Stimulated activated CD8-positive, alpha-beta memory T cell treated with anti-CD3 and anti-CD28 coated beads, Interleukin-7, amount 100 ng/mL, for 1 hour (primary cell): ENCODE measurements at regions not wholly inside any gene's neighbourhood (a gene's known extent, or its start where the extent isn't known, plus 50 kb on each side); places are given as distances from the start of the nearest gene placed in this dataset.

ENCODE experiments used
- DNase-seq, 2 donors: peaks; one replicate each; pipeline ENCODE4 v3.0.0-alpha.2; 2020; ENCODE audit warnings: low read depth in 2 of 2

- DNase-seq: no peak
Observed at GRCh38 chr15:70473581-70474370, 289.6 kb downstream of the UACA start.

GRCh38 chr15:70471517-70471916 is 291.8 kb downstream of the UACA start:
- DNase-seq: no peak

- DNase-seq: no peak
Observed at GRCh38 chr15:70470556-70471191, 292.7 kb downstream of the UACA start.

- DNase-seq: no peak
Observed at GRCh38 chr15:70469651-70470555, 293.5 kb downstream of the UACA start.

GRCh38 chr15:70469182-70469581 is 294.2 kb downstream of the UACA start:
- no peak for DNase-seq

GRCh38 chr15:70466895-70467529 is 296.3 kb downstream of the UACA start:
- no peak for DNase-seq

- no peak for DNase-seq
Observed at GRCh38 chr15:70466305-70466704, 297.1 kb downstream of the UACA start.

- no peak for DNase-seq
Observed at GRCh38 chr15:70465812-70466211, 297.5 kb downstream of the UACA start.

- DNase-seq: no peak
Observed at GRCh38 chr15:70463453-70463834, 299.9 kb downstream of the UACA start.

GRCh38 chr15:70461992-70462391 is 301.4 kb downstream of the UACA start:
- DNase-seq: no peak

- DNase-seq: no peak
Observed at GRCh38 chr15:70461017-70461416, 302.3 kb downstream of the UACA start.

- no peak for DNase-seq
Observed at GRCh38 chr15:70459312-70459711, 304.0 kb downstream of the UACA start.

GRCh38 chr15:70453766-70454165 is 309.6 kb downstream of the UACA start:
- no peak for DNase-seq

- no peak for DNase-seq
Observed at GRCh38 chr15:70453238-70453637, 310.1 kb downstream of the UACA start.

- DNase-seq: no peak
Observed at GRCh38 chr15:70451821-70452653, 311.3 kb downstream of the UACA start.

GRCh38 chr15:70450142-70450443 is 313.3 kb downstream of the UACA start:
- no peak for DNase-seq

- DNase-seq: no peak
Observed at GRCh38 chr15:70449311-70450141, 313.8 kb downstream of the UACA start.

- peak; percentile 29 to 45 for DNase-seq
Observed at GRCh38 chr15:70447928-70448698, 315.2 kb downstream of the UACA start.

- DNase-seq: no peak
Observed at GRCh38 chr15:70447521-70447920, 315.8 kb downstream of the UACA start.

GRCh38 chr15:70447081-70447480 is 316.3 kb downstream of the UACA start:
- DNase-seq: no peak
